Heart left ventricle (tissue), 13 donors: ENCODE measurements at regions not wholly inside any gene's neighbourhood (a gene's known extent, or its start where the extent isn't known, plus 50 kb on each side); places are given as distances from the start of the nearest gene placed in this dataset.

ENCODE experiments used
- CTCF ChIP-seq, 12 donors: fragments of 200-600 bp; sonication (generic) in 4 of 12; IDR thresholded peaks; one replicate each; pipeline versions ENCODE4 v1.5.0 to v1.8.0; 2018 to 2022; ENCODE audit warnings: antibody characterized with exemption in 12 of 12, mild to moderate bottlenecking in 5 of 12
- POLR2A ChIP-seq, 2 donors: fragments of 450-650 bp; IDR thresholded peaks; one replicate each; pipeline ENCODE4 v1.6.1; 2017; ENCODE audit warnings: antibody characterized with exemption in 2 of 2, mild to moderate bottlenecking in 2 of 2, moderate library complexity in 2 of 2
- donor health status: ischemic (EF 13 %, LVEDD 7.1; RV severe dilation, severe dysfunction).
- donor health status: DM: no; HTN: yes; CAD: no.
- donor health status: DM: no; HTN: no; CAD: no.
- donor health status: ischemic (EF 25% LVEDD 6.9; RV normal size, moderate dysfunction).
- donor health status: ischemic (EF 25% LVEDD 5.7; RV mildly dilated, moderate dysfunction).
- donor health status: ischemic (EF 35%, LVEDD 5.7; RV mildly dilated, moderate dysfunction).
- donor health status: nonischemic (EF 11% LVEDD 7.7; RV severe dilation, severe dysfunction).
- donor health status: DM: yes; HTN: yes; CAD: no.
- donor health status: PGD.
- donor health status: ischemic (EF 29% LVEDD 5.4; RV normal size, mild dysfunction).
- donor health status: nonischemic (EF 23%, LVEDD 6.1; RV moderate dilation, normal function).

- TF ChIP-seq CTCF (IDR thresholded peaks at IDR 0.05) (no peak), POLR2A (IDR thresholded peaks at IDR 0.05) (no peak)
These were observed 261.7 kb downstream of the SAMD5 start for GRCh38 chr6:147770221-147770620.
